Cardiac muscle cell (in vitro differentiated cells and primary cell): ENCODE measurements at regions not wholly inside any gene's neighbourhood (a gene's known extent, or its start where the extent isn't known, plus 50 kb on each side); places are given as distances from the start of the nearest gene placed in this dataset.
A peak's percentile ranks its signal among the peaks of the same experiment; 100 is the strongest.

ENCODE experiments used
- DNase-seq, 2 donors: peaks; one replicate each; pipeline versions ENCODE4 v3.0.0 to v3.0.0-alpha.2; 2010 to 2017; ENCODE audit warnings: low read depth in 1 of 2, low spot score in 1 of 2
- H3K27ac ChIP-seq: fragments of 200-600 bp; sonication (generic); 2 replicates; pipeline ENCODE4 v1.5.1; 2016
- H3K27me3 ChIP-seq: fragments of 200-600 bp; sonication (generic); 2 replicates; pipeline ENCODE4 v1.6.0; 2016; ENCODE audit warnings: control low read depth
- H3K36me3 ChIP-seq: fragments of 200-600 bp; sonication (generic); 2 replicates; pipeline ENCODE4 v1.5.1; 2016; ENCODE audit warnings: control low read depth
- H3K4me1 ChIP-seq: fragments of 200-600 bp; sonication (generic); 2 replicates; pipeline ENCODE4 v1.8.1; 2017; ENCODE audit warnings: low read depth, mild to moderate bottlenecking, mixed run types
- H3K4me3 ChIP-seq: fragments of 200-600 bp; sonication (generic); 2 replicates; pipeline ENCODE4 v1.5.1; 2016; ENCODE audit warnings: mild to moderate bottlenecking
- H3K9me3 ChIP-seq: fragments of 200-600 bp; sonication (generic); 2 replicates; pipeline ENCODE4 v1.5.1; 2017; ENCODE audit warnings: low read depth, mild to moderate bottlenecking, control low read depth
- CTCF ChIP-seq: IDR thresholded peaks from 2 replicates; pipeline ENCODE4 v1.5.1; 2012; ENCODE audit warnings: low read depth, mild to moderate bottlenecking, low read length

- H3K4me1 ChIP-seq: no peaks in the 10 kb centered on the region
- H3K27me3 ChIP-seq: peaks cover 81% of the 10 kb centered on the region
- H3K27ac ChIP-seq: no peak overlapping the region
- H3K36me3 ChIP-seq: no peaks in the 10 kb centered on the region
- no peak for TF ChIP-seq CTCF
- no peaks in the 10 kb centered on the region for H3K9me3 ChIP-seq
- DNase-seq: no peak
- H3K4me3 ChIP-seq: no peak overlapping the region
Observed at GRCh38 chr10:100670368-100670767, 75.0 kb upstream of the PAX2 start.

- TF ChIP-seq CTCF: peak; percentile 45
- no peaks in the 10 kb centered on the region for H3K9me3 ChIP-seq
- DNase-seq: peak; percentile 17 to 46
- H3K27ac ChIP-seq: no peak overlapping the region
- H3K27me3 ChIP-seq: peaks cover 87% of the 10 kb centered on the region
- no peaks in the 10 kb centered on the region for H3K36me3 ChIP-seq
- no peak overlapping the region for H3K4me3 ChIP-seq
- H3K4me1 ChIP-seq: no peaks in the 10 kb centered on the region
Observed at GRCh38 chr10:100670828-100671479, 74.4 kb upstream of the PAX2 start.

GRCh38 chr10:100672199-100672598 lies 73.2 kb upstream of the PAX2 start:
- no peak for TF ChIP-seq CTCF
- no peak for DNase-seq
- peaks cover 91% of the 10 kb centered on the region for H3K27me3 ChIP-seq

GRCh38 chr10:100677290-100677945 lies 68.0 kb upstream of the PAX2 start:
- Histone ChIP-seq H3K9me3 (no peaks in the 10 kb centered on the region), H3K27ac (no peak overlapping the region), H3K4me1 (no peaks in the 10 kb centered on the region), H3K27me3 (peaks cover 92% of the 10 kb centered on the region), H3K4me3 (no peak overlapping the region), H3K36me3 (no peaks in the 10 kb centered on the region)
- no peak for DNase-seq
- TF ChIP-seq CTCF: no peak

More at GRCh38 chr10:100672199-100672598, 73.2 kb upstream of the PAX2 start:
- no peaks in the 10 kb centered on the region for H3K36me3 ChIP-seq
- H3K4me3 ChIP-seq: no peak overlapping the region
- no peak overlapping the region for H3K27ac ChIP-seq
- H3K4me1 ChIP-seq: no peaks in the 10 kb centered on the region
- no peaks in the 10 kb centered on the region for H3K9me3 ChIP-seq

- Histone ChIP-seq H3K9me3 (no peaks in the 10 kb centered on the region), H3K27me3 (peaks cover 92% of the 10 kb centered on the region), H3K27ac (no peak overlapping the region), H3K36me3 (no peaks in the 10 kb centered on the region), H3K4me3 (no peak overlapping the region), H3K4me1 (no peaks in the 10 kb centered on the region)
- no peak for TF ChIP-seq CTCF
- no peak for DNase-seq
Observed at GRCh38 chr10:100679327-100679726, 66.1 kb upstream of the PAX2 start.
